Panc1 (cell line): ENCODE measurements at regions not wholly inside any gene's neighbourhood (a gene's known extent, or its start where the extent isn't known, plus 50 kb on each side); places are given as distances from the start of the nearest gene placed in this dataset.

Experiments used
- CTCF ChIP-seq: fragments of 450-650 bp; IDR thresholded peaks from 2 replicates; pipeline ENCODE4 v1.5.1; 2017; ENCODE audit warnings: mild to moderate bottlenecking
- REST ChIP-seq, 2 experiments: IDR thresholded peaks; 2 replicates each; pipeline ENCODE4 v1.6.1; 2011 to 2012; ENCODE audit warnings: low read depth in 2 of 2, control low read depth in 1 of 2, low read length in 1 of 2, mild to moderate bottlenecking in 1 of 2, moderate library complexity in 1 of 2; ENCODE audit not compliant: insufficient read depth in 1 of 2

DNA sequence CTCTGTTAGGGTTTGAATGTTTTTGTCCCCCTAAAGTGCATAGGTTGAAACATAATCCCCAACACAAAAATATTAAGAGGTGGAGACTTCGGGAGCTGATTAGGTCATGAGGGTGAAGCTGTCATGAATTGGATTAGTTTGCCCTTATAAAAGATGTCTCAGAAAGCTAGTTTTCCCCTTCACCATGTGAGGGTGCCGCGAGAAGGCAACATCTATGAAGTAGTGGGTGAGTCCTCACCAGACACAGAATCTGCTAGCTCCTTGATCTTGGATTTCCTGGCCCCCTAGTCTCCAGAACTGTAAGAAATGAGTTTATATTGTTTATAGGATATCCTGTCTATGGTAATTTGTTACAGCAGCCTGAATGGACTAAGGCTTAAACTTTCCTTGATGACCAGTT, 301.5 kb upstream of the ATP2B1 start:
- TF ChIP-seq REST (IDR thresholded peaks at IDR 0.05; ENCODE audit: insufficient read depth in 1 of 2, low read depth in 2 of 2, low read length in 1 of 2), result no peak
- 0 out of 2 replicates have a peak, but pooled peaks have one; percentile 12 for TF ChIP-seq CTCF
